CD14-positive monocyte (primary cell): ENCODE measurements at regions not wholly inside any gene's neighbourhood (a gene's known extent, or its start where the extent isn't known, plus 50 kb on each side); places are given as distances from the start of the nearest gene placed in this dataset.

ENCODE experiments used
- DNase-seq, 3 donors: peaks; one replicate each; pipeline ENCODE4 v3.0.0-alpha.2; 2011 to 2022
- H2AFZ ChIP-seq: 2 replicates; pipeline ENCODE4 v1.6.0; 2012; ENCODE audit warnings: mild to moderate bottlenecking, low read depth, low read length, inconsistent platforms; ENCODE audit not compliant: insufficient read depth, poor library complexity, severe bottlenecking
- H3K27ac ChIP-seq, 2 donors: 1 replicate in 1 of 2; 2 replicates in 1 of 2; pipeline ENCODE4 v1.5.1; 2012 to 2013; ENCODE audit warnings: low read length in 2 of 2, control low read depth in 1 of 2, inconsistent platforms in 1 of 2, low read depth in 1 of 2, mild to moderate bottlenecking in 1 of 2
- H3K27me3 ChIP-seq, 2 donors: one replicate each; pipeline versions ENCODE4 v1.6.0 to v1.6.1; 2011 to 2013; ENCODE audit warnings: low read length in 2 of 2; ENCODE audit not compliant: control insufficient read depth in 2 of 2, insufficient read depth in 2 of 2
- H3K36me3 ChIP-seq, 2 donors: replicated peaks in 1 of 2; 1 replicate in 1 of 2; 2 replicates in 1 of 2; pipeline versions ENCODE4 v1.5.1 to v1.6.1; 2012 to 2013; ENCODE audit warnings: low read length in 2 of 2, control low read depth in 1 of 2, inconsistent platforms in 1 of 2, mild to moderate bottlenecking in 1 of 2; ENCODE audit not compliant: insufficient read depth in 2 of 2, control insufficient read depth in 1 of 2
- H3K4me1 ChIP-seq, 2 donors: 1 replicate in 1 of 2; 2 replicates in 1 of 2; pipeline versions ENCODE4 v1.5.1 to v1.6.1; 2012 to 2013; ENCODE audit warnings: low read length in 2 of 2, control low read depth in 1 of 2, inconsistent platforms in 1 of 2, mild to moderate bottlenecking in 1 of 2, moderate library complexity in 1 of 2; ENCODE audit not compliant: insufficient read depth in 2 of 2, control insufficient read depth in 1 of 2
- H3K4me2 ChIP-seq: replicated peaks from 2 replicates; pipeline ENCODE3; 2012; ENCODE audit warnings: low read length, moderate library complexity, mild to moderate bottlenecking; ENCODE audit not compliant: poor library complexity, severe bottlenecking; ENCODE audit errors: extremely low read depth
- H3K4me3 ChIP-seq, 3 experiments: fragments of 200-600 bp in 1 of 3; sonication (generic) in 1 of 3; replicated peaks in 1 of 3; 1 replicate in 2 of 3; 2 replicates in 1 of 3; pipeline ENCODE4 v1.5.1; 2011 to 2013; ENCODE audit warnings: low read length in 3 of 3, mild to moderate bottlenecking in 3 of 3, control low read depth in 2 of 3, low read depth in 2 of 3, inconsistent platforms in 1 of 3, moderate library complexity in 1 of 3
- H3K79me2 ChIP-seq: 2 replicates; pipeline ENCODE4 v1.6.0; 2012; ENCODE audit warnings: mild to moderate bottlenecking, control low read depth, inconsistent platforms, low read length, moderate library complexity; ENCODE audit not compliant: insufficient read depth
- H3K9ac ChIP-seq: 2 replicates; pipeline ENCODE4 v1.6.0; 2017; ENCODE audit warnings: low read length, mild to moderate bottlenecking; ENCODE audit not compliant: insufficient read depth, poor library complexity, severe bottlenecking
- H3K9me3 ChIP-seq, 2 donors: replicated peaks in 1 of 2; 1 replicate in 1 of 2; 2 replicates in 1 of 2; pipeline versions ENCODE4 v1.5.1 to v1.6.1; 2012 to 2013; ENCODE audit warnings: low read length in 2 of 2, control low read depth in 1 of 2; ENCODE audit not compliant: control insufficient read depth in 1 of 2, insufficient read depth in 1 of 2
- H4K20me1 ChIP-seq: 2 replicates; pipeline ENCODE4 v1.6.0; 2012; ENCODE audit warnings: mild to moderate bottlenecking, low read length, control low read depth, moderate library complexity; ENCODE audit not compliant: insufficient read depth
- H3K27ac Mint-ChIP-seq, 7 donors: one replicate each; pipeline ENCODE4 v1.8.0; 2020; ENCODE audit warnings: mild to moderate bottlenecking in 7 of 7, mixed read lengths in 7 of 7, moderate library complexity in 6 of 7, inconsistent platforms in 2 of 7
- H3K27me3 Mint-ChIP-seq, 3 donors: one replicate each; pipeline ENCODE4 v1.8.0; 2021 to 2022; ENCODE audit warnings: low read depth in 3 of 3, mild to moderate bottlenecking in 3 of 3, mixed read lengths in 3 of 3, moderate library complexity in 3 of 3, inconsistent platforms in 1 of 3
- H3K36me3 Mint-ChIP-seq, 2 donors: one replicate each; pipeline ENCODE4 v1.8.0; 2020; ENCODE audit warnings: mixed read lengths in 2 of 2, inconsistent platforms in 1 of 2, mild to moderate bottlenecking in 1 of 2
- H3K4me1 Mint-ChIP-seq: one replicate; pipeline ENCODE4 v1.8.0; 2020; ENCODE audit warnings: mild to moderate bottlenecking, mixed read lengths
- H3K4me3 Mint-ChIP-seq, 2 donors: one replicate each; pipeline ENCODE4 v1.8.0; 2020; ENCODE audit warnings: mild to moderate bottlenecking in 2 of 2, mixed read lengths in 2 of 2, moderate library complexity in 1 of 2
- H3K9me3 Mint-ChIP-seq, 7 donors: one replicate each; pipeline ENCODE4 v1.8.0; 2020 to 2022; ENCODE audit warnings: mixed read lengths in 7 of 7, mild to moderate bottlenecking in 6 of 7, moderate library complexity in 6 of 7, inconsistent platforms in 2 of 7
- WGBS: methylation state at CpG from one replicate; pipeline ENCODE4 v1.1.5; 2013; ENCODE audit warnings: missing lambda C conversion rate; ENCODE audit not compliant: insufficient coverage; 5-methylcytosine and 5-hydroxymethylcytosine counted together
- intact Hi-C, 2 donors: fragments of 100-400 bp; cut with micrococcal nuclease; formaldehyde crosslinking; loops; one replicate each; pipeline versions ENCODE4 v1.15.0 to v1.15.1; 2023
- TF ChIP-seq, protein P1 (sequence below): fragments of 200-600 bp; IDR thresholded peaks from one replicate; pipeline ENCODE4 v1.8.0; 2022; ENCODE audit warnings: antibody characterized with exemption, mild to moderate bottlenecking

DNA sequence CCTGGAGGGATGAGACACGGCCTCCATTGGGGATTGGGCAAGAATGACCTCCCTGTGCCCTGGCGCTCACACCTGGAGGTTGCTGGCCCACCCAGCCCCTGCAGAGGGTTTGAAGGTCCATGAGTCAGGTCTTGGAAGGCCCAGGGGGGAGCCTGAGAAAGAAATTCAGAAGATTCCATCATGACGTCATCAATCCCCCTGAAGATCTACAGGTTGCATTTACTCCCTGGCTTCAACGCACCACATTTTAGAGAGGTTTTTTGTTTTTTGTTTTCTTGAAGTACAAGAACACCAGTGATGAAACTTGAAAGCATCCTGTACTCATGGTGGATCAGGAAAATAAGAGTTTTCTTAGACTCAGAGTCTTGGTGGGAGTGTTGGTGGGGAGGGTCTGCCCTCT lies 82.4 kb upstream of the SLC25A33 start:
- TF ChIP-seq, protein P1, sequence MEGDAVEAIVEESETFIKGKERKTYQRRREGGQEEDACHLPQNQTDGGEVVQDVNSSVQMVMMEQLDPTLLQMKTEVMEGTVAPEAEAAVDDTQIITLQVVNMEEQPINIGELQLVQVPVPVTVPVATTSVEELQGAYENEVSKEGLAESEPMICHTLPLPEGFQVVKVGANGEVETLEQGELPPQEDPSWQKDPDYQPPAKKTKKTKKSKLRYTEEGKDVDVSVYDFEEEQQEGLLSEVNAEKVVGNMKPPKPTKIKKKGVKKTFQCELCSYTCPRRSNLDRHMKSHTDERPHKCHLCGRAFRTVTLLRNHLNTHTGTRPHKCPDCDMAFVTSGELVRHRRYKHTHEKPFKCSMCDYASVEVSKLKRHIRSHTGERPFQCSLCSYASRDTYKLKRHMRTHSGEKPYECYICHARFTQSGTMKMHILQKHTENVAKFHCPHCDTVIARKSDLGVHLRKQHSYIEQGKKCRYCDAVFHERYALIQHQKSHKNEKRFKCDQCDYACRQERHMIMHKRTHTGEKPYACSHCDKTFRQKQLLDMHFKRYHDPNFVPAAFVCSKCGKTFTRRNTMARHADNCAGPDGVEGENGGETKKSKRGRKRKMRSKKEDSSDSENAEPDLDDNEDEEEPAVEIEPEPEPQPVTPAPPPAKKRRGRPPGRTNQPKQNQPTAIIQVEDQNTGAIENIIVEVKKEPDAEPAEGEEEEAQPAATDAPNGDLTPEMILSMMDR = no peak
- no peak for DNase-seq
- Histone ChIP-seq H3K4me3 (no peak overlapping the region), H3K36me3 (no peaks in the 10 kb centered on the region), H3K9ac (no peak overlapping the region), H3K4me1 (no peaks in the 10 kb centered on the region), H3K79me2 (no peaks in the 10 kb centered on the region), H3K9me3 (no peaks in the 10 kb centered on the region), H3K27ac (no peak overlapping the region), H3K4me2 (no peak overlapping the region), H4K20me1 (no peaks in the 10 kb centered on the region), H2AFZ (no peak overlapping the region), H3K27me3 (no peaks in the 10 kb centered on the region)
- no peaks in the 10 kb centered on the region for H3K36me3 Mint-ChIP-seq
- peaks cover 7 to 8% (median 7%) of the 10 kb centered on the region in 3 donors for H3K27me3 Mint-ChIP-seq
- H3K4me3 Mint-ChIP-seq = no peak overlapping the region
- no peaks in the 10 kb centered on the region for H3K4me1 Mint-ChIP-seq
- WGBS = 85% methylated on average over 2 of the region's 4 CpGs
- H3K27ac Mint-ChIP-seq = no peak overlapping the region
- H3K9me3 Mint-ChIP-seq = peaks cover 0 to 2% (median 0%) of the 10 kb centered on the region in 7 donors
- intact Hi-C loops = loop anchor here in 1 of 2 donors (10.0 kb wide), 1 partner anchor 172 kb away; no protein-coding TSS in a partner anchor

DNA sequence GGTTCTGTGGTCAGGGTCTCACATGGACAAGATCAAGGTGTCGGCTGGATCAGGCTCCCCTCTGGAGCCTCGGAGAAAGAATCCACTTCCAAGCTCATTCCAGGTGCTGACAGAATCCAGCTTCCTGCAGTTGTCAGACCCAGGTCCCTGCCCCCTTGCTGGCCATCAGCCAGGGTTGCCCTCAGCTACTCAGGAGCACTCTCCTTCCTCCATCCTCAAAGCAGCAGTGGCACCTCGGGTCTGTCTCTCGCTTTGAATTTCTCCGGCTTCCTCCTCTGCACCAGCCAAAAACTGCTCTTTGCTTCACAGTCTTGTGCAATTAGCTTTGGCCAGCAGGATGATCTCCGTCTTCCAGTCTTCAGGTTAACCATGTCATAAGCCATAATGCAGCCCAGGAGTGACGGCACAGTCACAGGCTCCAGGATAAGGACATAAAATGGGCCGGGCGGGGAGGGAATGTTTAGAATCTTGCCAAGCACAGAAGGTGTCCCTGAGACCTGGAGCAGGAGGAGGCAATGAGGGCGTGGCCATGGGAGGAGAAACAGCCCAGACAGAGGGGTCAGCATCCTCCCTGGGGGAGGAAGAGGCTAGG lies 79.4 kb upstream of the SLC25A33 start:
- Mint-ChIP-seq H3K27me3 (peaks cover 7 to 10% (median 9%) of the 10 kb centered on the region in 3 donors), H3K4me3 (no peak overlapping the region), H3K4me1 (no peaks in the 10 kb centered on the region), H3K9me3 (peaks cover 0 to 5% (median 0%) of the 10 kb centered on the region in 7 donors), H3K27ac (no peak overlapping the region), H3K36me3 (no peaks in the 10 kb centered on the region)
- Histone ChIP-seq H3K4me1 (no peaks in the 10 kb centered on the region), H3K9me3 (no peaks in the 10 kb centered on the region), H4K20me1 (no peaks in the 10 kb centered on the region), H3K9ac (no peak overlapping the region), H3K79me2 (no peaks in the 10 kb centered on the region), H2AFZ (no peak overlapping the region), H3K27me3 (no peaks in the 10 kb centered on the region), H3K36me3 (no peaks in the 10 kb centered on the region), H3K4me3 (no peak overlapping the region), H3K27ac (no peak overlapping the region), H3K4me2 (no peak overlapping the region)
- DNase-seq = no peak
- intact Hi-C loops = loop anchor here in 1 of 2 donors (10.0 kb wide), 1 partner anchor 175 kb away; no protein-coding TSS in a partner anchor
- WGBS = 75% methylated on average over 9 of the region's 10 CpGs
- TF ChIP-seq, protein P1 = no peak
